ENCODE measurements at regions not wholly inside any gene's neighbourhood (a gene's known extent, or its start where the extent isn't known, plus 50 kb on each side); places are given as distances from the start of the nearest gene placed in this dataset.

DNA sequence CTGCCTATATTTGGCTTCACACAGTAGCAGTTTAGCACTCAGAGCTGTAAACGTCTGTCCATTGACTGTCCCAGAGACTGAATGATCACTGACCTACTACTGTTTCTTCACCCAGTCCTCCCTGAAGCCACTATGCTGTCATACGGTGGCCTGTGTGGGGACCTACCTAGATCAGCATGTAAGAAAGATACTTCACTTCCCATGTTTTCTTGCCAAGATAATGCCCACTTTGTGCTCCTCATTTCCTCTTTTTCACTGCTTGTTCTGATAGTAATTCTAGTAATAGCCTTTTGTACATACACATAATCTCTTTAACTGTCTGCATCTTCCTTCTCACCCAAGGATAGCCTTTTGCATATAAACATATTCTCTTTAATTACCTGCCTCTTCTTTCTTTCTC lies 109.9 kb upstream of the TIAM2 start:
- no peak for DNase-seq (ENCODE audit: low read depth, low spot score)

DNA sequence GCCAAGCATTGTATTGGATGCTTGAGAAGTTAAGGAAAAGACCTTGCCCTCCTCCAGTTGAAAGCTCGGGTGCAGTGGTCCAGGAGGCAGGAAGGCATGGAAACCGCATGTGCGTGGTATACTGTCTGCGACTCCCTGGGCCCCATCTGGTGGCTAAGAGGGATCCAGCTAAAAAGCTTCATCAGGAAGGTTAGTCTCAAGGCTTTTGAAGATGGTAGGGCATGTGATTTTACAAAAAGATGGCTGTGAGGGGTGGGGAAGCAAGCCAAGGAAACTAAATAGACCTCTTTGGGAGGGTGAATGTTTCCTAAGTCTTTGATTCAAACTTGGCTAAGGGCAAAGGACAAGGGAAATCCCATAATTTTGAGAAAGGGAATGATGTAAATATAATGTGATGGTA lies 109.1 kb upstream of the TIAM2 start:
- no peak for DNase-seq (ENCODE audit: low read depth, low spot score)

DNA sequence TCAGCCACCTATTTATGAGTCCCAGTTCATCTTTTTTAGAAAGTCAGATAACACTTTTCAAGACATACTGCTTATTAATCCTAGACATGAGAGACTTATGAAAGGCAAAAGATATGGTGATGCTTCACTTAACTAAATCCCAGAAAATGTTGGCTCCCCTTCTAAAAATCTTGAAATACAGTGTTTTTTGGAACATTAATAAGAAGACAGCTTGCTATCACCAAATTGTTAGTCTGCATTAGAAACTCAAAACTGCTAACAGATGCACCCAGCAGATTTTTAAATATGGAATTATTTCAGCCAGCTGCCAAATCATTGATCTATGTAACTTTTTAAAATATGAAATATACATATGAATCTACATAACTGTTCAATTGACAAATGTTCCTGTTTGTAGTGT lies 108.6 kb upstream of the TIAM2 start:
- DNase-seq (ENCODE audit: low read depth, low spot score) = no peak

DNA sequence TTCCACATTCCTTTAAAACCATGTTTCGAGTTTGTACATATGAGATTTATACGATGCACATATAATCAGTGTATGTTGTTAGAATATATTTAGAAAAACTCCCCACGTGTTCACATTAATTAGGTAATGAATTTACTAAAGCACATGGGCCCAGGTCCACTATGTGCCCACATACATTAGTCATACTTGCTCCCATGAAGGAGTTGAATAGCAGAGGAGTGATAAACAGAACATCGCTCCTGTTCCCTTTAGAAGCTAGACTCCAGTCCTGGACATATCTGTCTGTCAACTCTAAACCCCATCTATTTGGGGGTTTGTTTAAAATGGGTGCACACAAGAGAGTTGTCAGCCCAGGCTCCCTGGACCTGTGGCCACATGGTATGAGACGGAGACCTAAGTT lies 108.1 kb upstream of the TIAM2 start:
- DNase-seq (ENCODE audit: low read depth, low spot score) = peak; percentile 36

DNA sequence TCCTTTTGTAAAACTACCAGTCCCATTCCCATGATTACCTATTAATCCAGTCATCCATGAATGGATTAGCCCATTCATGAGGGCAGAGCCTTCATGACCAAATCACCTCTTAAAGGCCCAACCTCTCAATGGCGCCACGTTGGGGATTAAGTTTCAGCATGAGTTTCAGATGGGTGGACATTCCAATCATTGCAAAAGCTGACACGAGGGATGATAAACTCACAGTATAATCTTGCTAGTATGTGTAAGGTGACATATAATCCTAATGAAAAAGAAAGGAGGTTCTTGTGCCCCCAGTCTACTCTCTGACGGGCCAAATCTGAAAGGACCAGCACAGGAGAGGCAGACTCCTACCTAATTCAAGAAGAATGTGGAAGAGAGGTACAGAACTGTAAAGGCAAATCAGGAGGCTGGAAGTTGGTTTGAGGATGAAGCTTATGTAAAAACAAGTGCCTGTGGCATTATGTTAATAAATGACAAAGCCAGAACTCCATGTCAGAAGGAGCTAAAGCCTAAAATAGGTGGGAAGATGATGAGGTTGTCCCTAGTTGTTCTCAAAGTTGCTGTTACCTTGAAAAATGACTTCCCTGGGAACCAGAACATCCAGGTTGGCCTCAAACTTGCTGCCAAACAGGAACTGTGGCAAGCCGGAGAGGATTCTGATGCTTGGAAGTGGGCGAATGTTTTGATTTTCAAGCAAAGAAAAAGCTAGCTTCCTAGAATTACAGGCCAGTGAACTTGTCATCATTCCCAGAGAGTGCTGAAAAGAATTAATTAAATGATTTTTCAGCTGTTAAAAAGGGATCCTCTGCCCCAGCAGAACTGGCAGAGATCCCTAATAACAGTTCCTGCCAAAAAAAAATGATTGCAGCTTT lies 106.5 kb upstream of the TIAM2 start:
- DNase-seq (ENCODE audit: low read depth, low spot score) = peak; percentile 46

DNA sequence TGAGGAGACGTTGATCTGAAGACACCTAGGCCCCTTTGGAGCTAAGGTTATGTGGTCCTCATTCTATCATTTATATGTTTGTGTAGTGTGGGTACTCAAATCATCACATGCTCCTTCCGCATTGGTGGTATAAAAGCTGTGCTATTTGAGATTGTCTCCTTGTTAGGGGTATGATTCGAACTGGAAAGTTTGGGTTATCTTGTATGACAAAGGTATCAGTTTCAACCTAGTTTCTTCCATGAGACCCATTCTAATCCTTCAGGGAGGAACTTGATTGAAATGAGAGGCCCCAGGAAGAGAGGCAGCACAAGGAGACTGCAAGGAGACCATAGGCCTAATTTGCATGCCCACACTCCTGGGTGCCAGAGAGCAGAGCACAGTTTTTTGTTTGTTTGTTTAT lies 104.2 kb upstream of the TIAM2 start:
- DNase-seq (ENCODE audit: low read depth, low spot score) = no peak

DNA sequence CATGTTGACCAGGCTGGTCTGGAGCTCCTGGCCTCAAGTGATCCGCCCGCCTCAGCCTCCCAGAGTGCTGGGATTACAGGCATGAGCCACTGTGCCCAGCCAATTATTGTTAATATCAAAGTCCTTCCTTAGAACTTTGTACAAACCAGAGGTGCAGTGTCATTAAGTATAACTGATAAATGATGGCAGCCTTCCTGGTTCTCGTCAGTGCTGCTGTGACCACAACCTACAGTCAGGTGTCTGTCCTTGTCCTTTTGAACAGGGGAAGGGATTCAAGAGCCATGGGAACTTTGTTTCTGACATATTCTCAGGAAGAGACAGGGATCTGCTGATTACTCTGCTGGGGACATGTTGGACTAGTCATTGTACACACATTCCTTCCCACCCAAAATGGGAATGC lies 103.2 kb upstream of the TIAM2 start:
- no peak for DNase-seq (ENCODE audit: low read depth, low spot score)

DNA sequence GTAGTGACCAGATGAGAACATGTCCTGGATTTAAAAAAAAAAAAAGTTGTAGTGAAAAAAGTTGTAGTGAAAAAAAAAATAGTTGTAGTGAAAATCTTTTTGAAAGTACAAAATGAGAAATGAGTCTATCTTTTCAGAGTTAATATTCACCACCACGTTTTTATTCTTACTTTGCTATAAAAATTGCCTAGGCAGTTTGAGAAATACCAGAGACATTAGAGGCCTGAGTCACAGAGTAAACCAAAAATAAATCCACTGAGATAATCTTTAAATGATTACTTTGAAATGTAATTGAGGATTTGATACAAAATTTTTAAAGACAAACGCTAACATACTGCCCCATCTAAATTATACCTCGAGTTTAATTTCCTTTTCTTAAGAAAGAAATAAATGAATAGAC lies 101.2 kb upstream of the TIAM2 start:
- DNase-seq (ENCODE audit: low read depth, low spot score) = no peak

DNA sequence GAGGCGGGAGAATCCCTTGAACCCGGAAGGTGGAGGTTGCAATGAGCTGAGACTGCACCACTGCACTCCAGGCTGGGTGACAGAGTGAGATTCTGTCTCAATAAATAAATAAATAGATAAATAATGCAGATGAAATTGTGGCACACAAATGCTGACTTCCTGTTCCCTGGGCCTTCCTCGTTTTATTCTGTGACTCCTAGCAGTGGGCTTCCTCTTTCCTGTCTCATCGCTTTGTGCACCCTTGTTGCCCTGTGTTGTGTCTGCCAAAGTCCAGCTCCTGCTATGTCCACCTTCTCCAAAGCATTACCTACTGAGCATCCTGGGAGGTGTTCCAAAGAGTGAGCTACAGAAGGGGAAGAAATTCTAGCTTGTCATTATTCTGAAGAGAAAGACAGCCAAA lies 100.2 kb upstream of the TIAM2 start:
- DNase-seq (ENCODE audit: low read depth, low spot score) = no peak

DNA sequence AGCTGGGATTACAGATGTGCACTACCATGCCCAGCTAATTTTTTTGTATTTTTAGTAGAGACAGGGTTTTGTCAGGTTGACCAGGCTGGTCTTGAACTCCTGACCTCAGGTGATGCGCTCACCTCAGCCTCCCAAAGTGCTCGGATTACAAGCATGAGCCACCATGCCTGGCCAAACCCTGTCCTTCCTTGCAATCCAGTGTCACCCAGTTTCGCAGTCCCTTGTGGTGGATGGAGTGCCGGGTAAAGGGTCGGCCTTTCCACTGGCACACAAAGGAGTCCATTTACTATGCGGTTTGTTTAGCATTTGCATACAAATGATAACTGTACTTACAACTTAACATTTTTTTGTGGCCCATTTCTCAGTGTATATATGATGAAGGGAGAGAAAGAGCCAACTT lies 99.3 kb upstream of the TIAM2 start:
- no peak for DNase-seq (ENCODE audit: low read depth, low spot score)

DNA sequence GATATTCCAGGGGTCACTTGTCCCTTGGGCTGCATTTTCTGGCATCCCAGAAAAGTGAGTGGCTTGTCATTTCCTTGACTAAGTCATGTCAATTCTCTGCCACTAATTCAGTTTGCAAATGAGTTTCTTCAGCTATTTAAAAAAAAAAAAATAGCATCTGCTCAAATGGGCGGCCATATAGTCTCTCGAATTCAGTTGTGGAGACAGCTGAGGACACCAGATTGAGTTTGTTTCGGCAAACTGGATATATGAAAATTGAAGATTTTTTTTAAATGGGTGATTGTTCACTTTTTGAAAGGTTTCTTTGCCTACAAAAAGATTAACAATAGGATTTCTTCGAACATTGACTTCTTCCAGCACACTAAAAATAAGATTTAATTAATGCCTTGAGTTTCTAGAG lies 96.3 kb upstream of the TIAM2 start:
- no peak for DNase-seq (ENCODE audit: low read depth, low spot score)

DNA sequence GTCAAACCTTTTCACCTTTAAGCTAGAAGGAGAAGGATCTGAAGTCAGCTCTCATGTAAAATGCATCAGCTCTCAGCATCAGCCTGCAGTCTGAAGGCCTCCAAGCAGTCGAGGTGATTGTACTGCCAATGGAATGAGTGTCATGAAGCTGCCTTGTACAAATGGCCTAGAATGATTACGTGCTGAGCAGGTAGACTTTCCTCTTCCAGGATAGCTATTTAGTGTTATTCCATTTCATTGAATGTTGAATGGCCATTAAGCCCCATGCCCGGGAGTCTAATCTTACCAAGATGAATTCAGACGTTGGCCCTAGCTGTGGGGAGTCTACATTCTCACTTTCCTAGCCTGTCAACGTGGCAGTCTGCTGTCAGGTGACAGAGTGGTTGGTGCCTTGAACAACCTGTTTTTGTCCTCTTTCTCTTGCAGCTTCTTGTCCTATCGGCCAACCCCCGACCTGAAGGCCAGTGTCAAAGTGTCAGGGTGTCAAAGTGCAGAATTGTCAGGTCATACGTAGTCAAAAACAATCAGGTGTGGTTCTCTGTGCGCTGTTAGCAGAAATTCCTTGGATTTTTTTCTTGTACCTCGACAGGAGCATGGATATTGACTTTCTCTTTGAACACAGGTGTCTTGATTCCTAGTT lies 95.2 kb upstream of the TIAM2 start:
- no peak for DNase-seq (ENCODE audit: low read depth, low spot score)

DNA sequence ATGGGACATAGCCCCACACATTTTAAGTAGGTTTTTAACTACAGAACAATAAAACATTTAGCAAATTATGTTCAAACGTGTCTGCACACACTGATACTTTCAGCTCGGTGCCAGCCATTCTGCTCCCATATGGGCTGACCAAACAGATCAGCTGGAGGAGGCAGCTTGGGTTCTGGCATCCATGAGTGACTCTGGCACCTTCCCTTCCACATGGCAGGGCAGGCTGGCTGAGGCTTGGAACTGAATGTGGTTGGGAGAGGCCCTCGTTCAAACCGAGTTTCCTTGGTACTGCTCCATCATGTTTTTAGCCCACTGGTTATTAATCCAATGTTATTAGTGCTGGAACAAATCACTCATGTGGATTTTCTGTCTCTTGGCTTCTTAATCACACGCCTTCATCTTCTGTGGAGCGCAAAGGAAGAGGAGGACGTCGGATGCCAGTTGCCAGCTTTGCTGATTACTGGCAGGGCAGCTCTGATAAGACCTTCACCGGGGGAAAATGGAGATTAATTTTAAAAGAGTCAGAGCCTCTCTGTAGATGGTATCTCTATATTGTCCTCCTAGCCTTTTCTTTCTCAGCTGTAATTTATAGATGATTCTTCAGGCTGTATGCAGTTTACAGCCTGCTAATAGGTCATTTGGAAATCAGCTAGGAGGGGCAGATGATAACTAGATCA lies 93.1 kb upstream of the TIAM2 start:
- DNase-seq (ENCODE audit: low read depth, low spot score) = no peak

DNA sequence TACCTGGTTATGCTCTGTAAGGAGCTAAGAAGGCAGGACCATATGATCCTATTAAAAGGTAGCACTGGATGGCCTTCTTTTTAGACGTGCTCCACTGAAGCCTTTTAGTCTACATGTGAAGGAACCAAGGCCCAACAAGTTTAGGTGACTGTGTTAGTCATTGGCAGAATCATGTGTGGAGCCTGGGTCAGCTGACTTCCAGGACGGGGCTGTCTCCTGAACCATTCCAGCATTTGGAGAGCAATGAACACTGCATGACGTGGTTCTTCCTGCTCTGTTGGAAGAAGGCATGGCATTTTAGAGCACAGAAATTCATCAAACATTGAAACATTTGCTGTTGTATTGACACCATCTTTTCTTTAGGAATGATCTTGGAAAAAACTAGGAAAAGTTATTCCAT lies 87.8 kb upstream of the TIAM2 start:
- no peak for DNase-seq (ENCODE audit: low read depth, low spot score)

DNA sequence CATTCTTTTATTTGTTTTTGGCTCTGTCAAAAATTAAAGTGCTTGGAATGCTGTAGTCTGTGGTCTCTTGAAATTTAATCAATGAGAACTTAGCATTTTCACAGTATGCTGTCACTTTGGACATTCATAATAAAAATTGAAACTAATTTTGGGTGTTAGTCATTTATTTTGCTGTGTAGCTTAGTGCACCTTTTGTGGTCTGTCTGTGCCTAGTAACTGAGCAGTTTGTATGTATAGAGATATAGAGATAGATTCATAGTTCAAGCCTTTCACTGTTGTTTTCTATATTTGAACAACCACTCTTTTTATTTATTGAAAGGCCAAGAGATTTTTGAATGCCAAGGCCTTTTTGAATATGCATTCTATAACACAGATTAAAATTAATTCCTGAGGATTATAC lies 86.4 kb upstream of the TIAM2 start:
- no peak for DNase-seq (ENCODE audit: low read depth, low spot score)

DNA sequence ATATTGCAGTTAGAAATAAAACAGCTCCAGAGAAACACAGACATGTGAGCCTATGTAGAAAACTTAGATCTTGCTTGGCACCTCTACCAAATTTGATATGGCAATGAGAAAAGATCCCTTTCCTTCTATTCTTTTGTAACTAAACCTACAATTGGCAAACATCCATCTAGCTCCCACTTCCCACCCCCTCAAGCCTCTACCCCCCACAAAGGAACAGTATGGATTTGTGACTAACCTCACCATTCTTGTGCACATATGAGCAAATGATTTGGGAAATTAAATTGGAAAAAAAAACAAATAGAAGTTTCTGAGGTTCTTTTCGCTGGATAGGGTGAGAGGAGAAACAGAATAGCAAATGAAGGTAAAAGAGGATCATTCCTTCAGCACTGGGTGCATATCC lies 85.8 kb upstream of the TIAM2 start:
- DNase-seq (ENCODE audit: low read depth, low spot score) = no peak

DNA sequence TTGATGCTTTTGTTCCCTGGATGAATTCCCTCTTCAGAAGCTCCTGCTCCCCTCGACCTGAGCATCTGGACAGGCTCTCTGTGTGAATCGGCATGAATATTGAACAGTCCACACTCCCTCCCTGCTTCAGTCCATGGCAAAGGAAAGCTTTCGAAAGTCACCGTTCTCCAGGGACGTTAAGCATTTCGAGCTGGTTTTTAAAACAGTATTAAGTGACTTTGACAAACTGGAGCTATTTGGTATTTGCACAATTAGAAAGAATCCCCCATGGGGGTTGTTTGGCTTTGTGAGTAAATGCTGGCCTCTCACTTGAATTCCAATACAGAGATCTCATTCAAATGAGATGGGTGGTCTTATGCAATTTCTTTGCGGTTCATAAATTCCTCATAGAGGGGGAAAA lies 85.3 kb upstream of the TIAM2 start:
- DNase-seq (ENCODE audit: low read depth, low spot score) = peak; percentile 48

DNA sequence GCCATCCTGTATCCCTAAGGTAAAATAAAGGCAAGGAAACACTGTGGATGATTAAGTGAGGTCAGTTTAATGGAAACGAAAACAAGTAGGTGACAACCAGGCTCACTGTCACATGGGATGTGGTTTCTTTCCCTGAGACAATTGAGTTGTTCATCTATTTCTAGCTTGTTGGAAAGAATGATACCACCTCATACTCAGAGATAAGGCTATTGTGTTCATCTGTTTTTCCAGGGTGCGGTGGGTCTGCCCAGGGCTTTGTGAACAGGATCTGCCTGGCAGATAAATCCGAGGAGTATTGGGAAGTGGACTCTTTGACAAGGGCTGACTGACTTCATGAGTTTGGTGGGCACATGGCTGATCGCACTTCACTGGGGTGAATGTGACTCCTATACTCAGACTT lies 80.8 kb upstream of the TIAM2 start:
- no peak for DNase-seq (ENCODE audit: low read depth, low spot score)

DNA sequence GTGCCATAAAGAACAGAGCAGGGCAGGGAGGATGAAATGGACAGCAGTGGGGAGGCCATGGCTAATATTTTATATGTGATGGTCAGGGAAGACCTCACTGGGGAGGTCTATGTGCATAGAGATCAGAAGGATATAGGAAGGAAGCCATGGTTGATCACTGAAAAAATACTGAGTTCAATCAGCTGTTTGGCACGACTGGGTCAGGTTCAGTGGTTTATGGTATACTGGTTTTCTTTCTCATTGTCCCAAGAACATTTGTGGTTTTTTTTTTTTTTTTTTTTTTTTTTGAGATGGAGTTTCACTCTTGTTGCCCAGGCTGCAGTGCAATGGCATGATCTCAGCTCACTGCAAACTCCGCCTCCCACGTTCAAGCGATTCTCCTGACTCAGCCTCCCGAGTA lies 78.3 kb upstream of the TIAM2 start:
- no peak for DNase-seq (ENCODE audit: low read depth, low spot score)

DNA sequence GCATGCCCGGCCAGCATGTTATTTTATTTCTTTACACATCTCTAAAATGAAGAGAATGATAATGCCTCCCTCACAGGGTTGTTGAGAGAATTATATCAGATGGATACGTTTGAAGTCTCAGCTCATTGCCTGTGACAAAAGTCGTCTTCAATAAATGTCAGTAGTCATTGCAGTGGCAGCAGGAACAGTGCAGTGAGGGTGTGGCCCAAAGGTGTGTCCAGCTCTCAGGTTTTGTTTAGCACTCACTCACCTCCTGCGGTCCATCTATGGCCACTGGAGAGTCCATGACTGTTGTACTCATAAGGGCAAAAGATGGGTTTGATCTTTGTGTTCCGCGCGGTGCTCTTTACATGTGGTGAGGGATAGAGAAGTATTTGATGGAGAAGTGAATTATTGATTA lies 77.2 kb upstream of the TIAM2 start:
- DNase-seq (ENCODE audit: low read depth, low spot score) = no peak

DNA sequence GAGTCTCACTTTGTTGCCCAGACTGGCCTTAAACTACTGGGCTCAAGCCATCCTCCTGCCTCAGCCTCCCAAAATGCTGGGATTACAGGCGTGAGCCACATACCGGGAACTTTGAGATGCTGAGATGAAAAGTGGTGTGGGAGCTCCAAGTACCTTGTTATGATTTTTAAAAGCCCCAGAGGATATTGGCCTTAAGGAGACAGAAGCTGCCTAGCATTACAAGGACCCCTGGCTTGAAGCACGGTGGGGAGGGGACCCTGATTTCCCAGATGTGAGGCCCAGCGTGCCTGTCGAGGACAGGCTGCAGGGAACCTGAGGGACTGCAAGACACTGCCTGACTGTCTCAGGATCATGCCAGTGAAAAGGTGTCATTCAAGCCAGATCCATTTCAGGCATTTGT lies 75.3 kb upstream of the TIAM2 start:
- DNase-seq (ENCODE audit: low read depth, low spot score) = no peak

DNA sequence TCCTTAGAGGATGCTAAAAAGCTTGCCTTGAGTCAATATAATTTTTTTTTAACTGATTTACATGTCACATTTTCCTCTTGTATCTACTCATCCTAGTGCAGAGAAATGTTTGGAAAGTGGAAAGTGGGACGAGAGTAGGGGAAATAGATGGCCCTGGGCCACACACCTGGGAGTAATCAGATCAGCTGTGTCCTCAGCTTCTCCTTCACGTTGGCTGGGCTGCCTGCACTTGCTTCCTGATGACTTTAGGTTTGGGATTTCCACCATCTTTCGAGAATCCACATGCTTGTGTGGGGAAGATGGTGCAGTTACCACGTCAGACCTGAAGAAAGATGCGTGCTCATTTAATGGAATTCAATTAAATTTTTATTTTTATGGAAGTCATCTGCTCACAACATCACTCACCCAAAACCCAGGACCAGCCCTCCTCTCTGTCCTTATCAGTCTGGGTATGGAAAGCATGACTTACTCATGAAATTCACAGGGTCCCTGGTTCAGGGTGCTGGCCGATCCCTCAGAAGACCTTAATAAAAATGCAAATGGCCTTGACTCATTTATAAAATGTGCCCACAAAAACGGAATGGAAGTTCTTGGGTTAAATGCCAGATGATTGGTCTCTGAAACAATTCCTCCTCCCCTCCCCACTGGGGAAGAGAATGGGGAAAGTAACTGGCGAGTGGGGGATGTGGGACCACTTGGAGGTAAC lies 74.5 kb upstream of the TIAM2 start:
- peak; percentile 60 for DNase-seq (ENCODE audit: low read depth, low spot score)
